Loucy (cell line): ENCODE measurements at regions not wholly inside any gene's neighbourhood (a gene's known extent, or its start where the extent isn't known, plus 50 kb on each side); places are given as distances from the start of the nearest gene placed in this dataset.

ENCODE experiments used
- H2AFZ ChIP-seq: fragments of 200-600 bp; sonication (generic); 2 replicates; pipeline ENCODE4 v1.6.0; 2016; ENCODE audit warnings: antibody characterized with exemption, mild to moderate bottlenecking, low read length, moderate library complexity
- H3F3A ChIP-seq: fragments of 200-600 bp; 2 replicates; pipeline ENCODE4 v1.6.0; 2016; ENCODE audit warnings: antibody characterized with exemption, low read depth, mild to moderate bottlenecking
- H3K27me3 ChIP-seq: fragments of 200-600 bp; sonication (generic); 2 replicates; pipeline ENCODE4 v1.6.1; 2014; ENCODE audit warnings: low read length, mild to moderate bottlenecking; ENCODE audit not compliant: insufficient read depth, poor library complexity, severe bottlenecking
- H3K36me3 ChIP-seq: fragments of 200-600 bp; sonication (generic); 2 replicates; pipeline ENCODE4 v1.6.1; 2016; ENCODE audit warnings: low read length; ENCODE audit not compliant: insufficient read depth
- H3K4me1 ChIP-seq: fragments of 200-600 bp; sonication (generic); 2 replicates; pipeline ENCODE4 v1.5.1; 2014; ENCODE audit warnings: low read length, mild to moderate bottlenecking; ENCODE audit not compliant: insufficient read depth, poor library complexity, severe bottlenecking
- H3K4me2 ChIP-seq: fragments of 200-600 bp; sonication (generic); 2 replicates; pipeline ENCODE4 v1.6.0; 2014; ENCODE audit warnings: antibody characterized with exemption, low read length, low read depth, mild to moderate bottlenecking; ENCODE audit not compliant: poor library complexity, severe bottlenecking
- H3K4me3 ChIP-seq: fragments of 200-600 bp; sonication (generic); 2 replicates; pipeline ENCODE4 v1.5.1; 2014; ENCODE audit warnings: low read length, mild to moderate bottlenecking, mixed read lengths; ENCODE audit not compliant: poor library complexity, severe bottlenecking
- H3K79me2 ChIP-seq: fragments of 200-600 bp; sonication (generic); 2 replicates; pipeline ENCODE4 v1.6.1; 2014; ENCODE audit warnings: low read length; ENCODE audit not compliant: insufficient read depth
- H3K9ac ChIP-seq: fragments of 200-600 bp; sonication (generic); 2 replicates; pipeline ENCODE4 v1.6.0; 2014; ENCODE audit warnings: mild to moderate bottlenecking, low read depth, low read length, moderate library complexity; ENCODE audit not compliant: poor library complexity, severe bottlenecking
- H3K9me2 ChIP-seq: fragments of 200-600 bp; sonication (generic); replicated peaks from 2 replicates; pipeline ENCODE4 v1.6.1; 2016; ENCODE audit warnings: low read depth, low read length, mixed read lengths
- H3K9me3 ChIP-seq: fragments of 200-600 bp; sonication (generic); 2 replicates; pipeline ENCODE4 v1.6.1; 2014; ENCODE audit warnings: mild to moderate bottlenecking, antibody characterized with exemption, low read length, low read depth; ENCODE audit not compliant: insufficient read depth
- H4K20me1 ChIP-seq: fragments of 200-600 bp; sonication (generic); 2 replicates; pipeline ENCODE4 v1.6.0; 2014; ENCODE audit warnings: antibody characterized with exemption, low read length, mild to moderate bottlenecking; ENCODE audit not compliant: insufficient read depth, poor library complexity, severe bottlenecking
- CTCF ChIP-seq: fragments of 200-600 bp; sonication (generic); conservative IDR thresholded peaks from 2 replicates; pipeline ENCODE4 v1.5.1; 2014; ENCODE audit warnings: mild to moderate bottlenecking, antibody characterized with exemption, low read length
- EZH2phosphoT487 ChIP-seq: fragments of 200-600 bp; IDR thresholded peaks from 2 replicates; pipeline ENCODE4 v1.6.1; 2018; ENCODE audit warnings: antibody characterized with exemption, mild to moderate bottlenecking, moderate library complexity, borderline replicate concordance

- Histone ChIP-seq H3K4me2 (no peak overlapping the region), H3K4me3 (no peak overlapping the region), H3K27me3 (no peaks in the 10 kb centered on the region), H3F3A (no peaks in the 10 kb centered on the region), H3K4me1 (no peaks in the 10 kb centered on the region), H3K9me2 (no peaks in the 10 kb centered on the region), H3K9ac (no peak overlapping the region), H3K36me3 (no peaks in the 10 kb centered on the region), H2AFZ (no peak overlapping the region), H4K20me1 (no peaks in the 10 kb centered on the region), H3K79me2 (no peaks in the 10 kb centered on the region), H3K9me3 (no peaks in the 10 kb centered on the region)
- TF ChIP-seq CTCF, result no peak
These were observed 929.9 kb upstream of the EPHA7 start for GRCh38 chr6:94349227-94349626.

- H3F3A ChIP-seq, result no peaks in the 10 kb centered on the region
- no peaks in the 10 kb centered on the region for H3K79me2 ChIP-seq
- H3K9me3 ChIP-seq, result no peaks in the 10 kb centered on the region
- no peak overlapping the region for H3K4me2 ChIP-seq
- no peaks in the 10 kb centered on the region for H3K9me2 ChIP-seq
- no peaks in the 10 kb centered on the region for H3K4me1 ChIP-seq
- H3K27me3 ChIP-seq, result no peaks in the 10 kb centered on the region
- TF ChIP-seq EZH2phosphoT487 (no peak), CTCF (no peak)
- H3K36me3 ChIP-seq, result no peaks in the 10 kb centered on the region
- no peak overlapping the region for H3K4me3 ChIP-seq
- H3K9ac ChIP-seq, result no peak overlapping the region
- no peak overlapping the region for H2AFZ ChIP-seq
- no peaks in the 10 kb centered on the region for H4K20me1 ChIP-seq
These were observed 925.5 kb upstream of the EPHA7 start for GRCh38 chr6:94344866-94345265.

GRCh38 chr6:94341173-94341572, 921.8 kb upstream of the EPHA7 start:
- H3K9ac ChIP-seq, result no peak overlapping the region
- no peaks in the 10 kb centered on the region for H3K9me3 ChIP-seq
- H3K4me2 ChIP-seq, result no peak overlapping the region
- no peaks in the 10 kb centered on the region for H3K4me1 ChIP-seq
- TF ChIP-seq EZH2phosphoT487, result no peak
- no peak for TF ChIP-seq CTCF
- H3K27me3 ChIP-seq, result no peaks in the 10 kb centered on the region
- H3K36me3 ChIP-seq, result no peaks in the 10 kb centered on the region
- H2AFZ ChIP-seq, result no peak overlapping the region
- no peaks in the 10 kb centered on the region for H3K79me2 ChIP-seq
- no peak overlapping the region for H3K4me3 ChIP-seq
- H4K20me1 ChIP-seq, result no peaks in the 10 kb centered on the region
- no peaks in the 10 kb centered on the region for H3F3A ChIP-seq
- H3K9me2 ChIP-seq, result no peaks in the 10 kb centered on the region
